ACHN (cell line): ENCODE measurements at regions not wholly inside any gene's neighbourhood (a gene's known extent, or its start where the extent isn't known, plus 50 kb on each side); places are given as distances from the start of the nearest gene placed in this dataset.
"Not testable (repeated sequence)": the region's sequence is repeated elsewhere in the genome, so short reads cannot be mapped to it uniquely, and the experiment has no call there.

Experiments
- DNase-seq: peaks from one replicate; pipeline ENCODE4 v3.0.0-alpha.2; 2015
- in situ Hi-C: cut with HindIII; loops from 2 replicates; pipeline ENCODE4 v1.10.0; 2017; ENCODE audit warnings: low sequenced_read_pairs, low pct_ligation_motif_present, low pct_unique_long_range_greater_than_20kb

- peak; percentile 51 for DNase-seq
- in situ Hi-C loops, result no loop called here
Observed at GRCh38 chr15:35289024-35289617, 204.0 kb upstream of the NANOGP8 start.

DNA sequence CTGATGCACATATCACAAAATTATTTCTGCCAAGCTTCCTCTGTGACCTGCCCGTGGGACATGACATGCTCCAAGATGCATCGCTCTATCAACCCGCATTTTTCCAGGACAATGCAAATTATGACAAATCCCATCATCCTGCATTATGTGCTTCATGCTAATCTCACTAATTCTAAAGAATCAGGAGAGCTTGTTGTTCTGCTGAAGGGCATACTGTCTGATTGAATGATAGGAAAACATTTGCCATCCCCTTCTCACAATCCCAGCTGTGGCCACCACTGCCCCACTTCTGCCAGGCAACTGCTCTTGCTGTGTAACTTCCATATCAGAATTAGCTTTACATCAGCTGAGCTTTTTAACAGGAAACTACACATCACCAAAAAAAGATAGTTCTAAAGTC is 203.5 kb upstream of the NANOGP8 start:
- no peak for DNase-seq
- in situ Hi-C loops, result no loop called here

DNA sequence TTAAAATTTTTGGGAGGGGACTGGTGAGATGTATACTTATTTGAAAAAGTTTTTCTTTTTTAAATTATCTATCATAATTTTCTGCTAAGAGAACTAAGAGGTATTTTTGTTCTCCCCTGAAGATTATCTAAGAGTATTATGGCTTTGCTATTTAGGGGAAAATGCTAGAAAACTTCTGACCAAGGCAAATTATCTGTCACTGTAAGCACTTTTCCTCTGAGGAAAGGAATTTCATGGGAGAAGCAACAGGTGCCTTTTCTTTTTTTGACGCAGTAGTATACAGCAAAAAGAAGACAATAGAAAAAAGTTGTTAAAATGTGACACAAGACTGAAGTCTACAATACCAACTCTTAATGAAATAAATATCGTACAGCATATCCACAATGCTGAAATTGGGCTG is 201.6 kb upstream of the NANOGP8 start:
- no peak for DNase-seq
- in situ Hi-C loops, result no loop called here

GRCh38 chr15:35282965-35283496 is 197.9 kb upstream of the NANOGP8 start:
- DNase-seq, result no peak
- in situ Hi-C loops, result no loop called here

GRCh38 chr15:35281515-35281914 is 196.4 kb upstream of the NANOGP8 start:
- in situ Hi-C loops, result no loop called here
- DNase-seq, result no peak

DNA sequence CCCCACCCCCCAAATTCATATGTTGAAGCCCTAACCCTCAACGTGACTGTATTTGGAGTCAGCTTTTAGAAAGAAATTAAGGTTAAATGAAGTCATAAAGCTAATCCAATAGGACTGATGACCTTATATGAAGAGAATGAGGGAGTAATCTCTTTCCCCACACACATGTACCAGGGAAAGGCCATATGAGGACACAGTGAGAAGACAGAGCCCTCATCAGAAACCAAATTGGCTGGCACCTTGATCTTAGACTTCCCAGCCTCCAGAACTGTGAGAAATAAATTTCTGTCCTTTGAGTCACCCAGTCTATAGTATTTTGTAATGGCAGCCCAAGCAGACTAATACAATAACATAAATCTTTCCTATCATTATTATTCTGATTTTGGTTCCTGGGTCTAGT is 194.7 kb upstream of the NANOGP8 start:
- in situ Hi-C loops, result no loop called here
- no peak for DNase-seq

- in situ Hi-C loops, result no loop called here
- no peak for DNase-seq
Observed at GRCh38 chr15:35271371-35272043, 186.4 kb upstream of the NANOGP8 start.

DNA sequence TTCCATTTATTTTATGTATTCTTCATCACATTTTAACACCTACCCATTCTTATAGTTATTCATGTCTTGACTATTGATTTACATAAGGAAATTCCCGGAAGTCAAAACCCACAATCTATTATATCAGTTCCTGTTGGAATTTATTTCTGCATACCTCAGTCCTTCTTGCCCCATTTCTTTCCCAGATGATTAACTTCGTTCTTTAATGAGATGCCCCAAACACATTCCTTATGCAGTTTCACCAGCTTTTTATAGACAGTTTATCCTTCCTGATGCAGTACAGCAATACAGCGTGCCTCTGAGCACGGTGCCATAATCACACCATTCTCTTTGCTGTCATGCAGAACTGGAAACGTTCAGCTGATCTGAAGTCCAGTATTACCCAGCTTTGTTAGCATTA is 175.8 kb upstream of the NANOGP8 start:
- in situ Hi-C loops, result no loop called here
- DNase-seq, result no peak

DNA sequence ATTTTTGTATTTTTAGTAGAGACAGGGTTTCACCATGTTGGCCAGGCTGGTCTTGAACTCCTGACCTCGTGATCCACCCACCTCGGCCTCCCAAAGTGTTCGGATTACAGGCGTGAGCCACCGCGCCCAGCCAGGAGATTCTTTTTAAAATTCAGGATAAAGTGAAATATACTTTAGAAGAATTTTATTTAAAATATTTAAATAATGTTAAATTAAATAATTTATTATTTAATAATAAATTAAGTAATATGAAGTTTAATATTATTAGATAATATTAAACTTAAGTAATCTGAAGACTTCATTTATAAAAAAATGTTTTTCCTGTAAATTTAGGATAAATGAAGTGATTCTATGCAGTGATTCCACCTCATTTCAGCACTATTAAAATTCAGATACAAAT is 175.2 kb upstream of the NANOGP8 start:
- in situ Hi-C loops, DNase-seq: not testable (repeated sequence)

- DNase-seq, result no peak
- in situ Hi-C loops, result no loop called here
Observed at GRCh38 chr15:35256551-35256950, 171.5 kb upstream of the NANOGP8 start.

DNA sequence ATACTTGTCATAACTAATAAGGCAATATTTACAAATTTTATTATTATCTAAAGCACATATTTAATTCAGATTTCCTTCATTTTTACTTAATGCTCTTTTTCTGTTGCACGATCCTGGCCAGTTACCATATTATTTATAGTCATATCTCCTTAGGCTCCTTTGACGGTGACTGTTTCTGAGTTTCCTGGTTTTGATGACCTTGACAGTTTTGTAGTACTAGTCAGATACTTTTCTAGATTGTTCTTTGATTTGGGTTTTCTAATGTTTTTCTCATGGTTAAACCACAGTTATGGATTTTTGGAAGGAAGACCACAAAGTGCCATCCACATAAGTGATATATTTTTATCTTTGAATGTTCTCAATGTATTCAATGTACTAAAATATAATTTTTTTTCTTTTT is 171.0 kb upstream of the NANOGP8 start:
- in situ Hi-C loops, result no loop called here
- no peak for DNase-seq

- DNase-seq, in situ Hi-C loops: not testable (repeated sequence)
Observed at GRCh38 chr15:35254908-35255307, 169.8 kb upstream of the NANOGP8 start.

- in situ Hi-C loops, result no loop called here
- DNase-seq, result no peak
Observed at GRCh38 chr15:35254062-35254461, 169.0 kb upstream of the NANOGP8 start.

DNA sequence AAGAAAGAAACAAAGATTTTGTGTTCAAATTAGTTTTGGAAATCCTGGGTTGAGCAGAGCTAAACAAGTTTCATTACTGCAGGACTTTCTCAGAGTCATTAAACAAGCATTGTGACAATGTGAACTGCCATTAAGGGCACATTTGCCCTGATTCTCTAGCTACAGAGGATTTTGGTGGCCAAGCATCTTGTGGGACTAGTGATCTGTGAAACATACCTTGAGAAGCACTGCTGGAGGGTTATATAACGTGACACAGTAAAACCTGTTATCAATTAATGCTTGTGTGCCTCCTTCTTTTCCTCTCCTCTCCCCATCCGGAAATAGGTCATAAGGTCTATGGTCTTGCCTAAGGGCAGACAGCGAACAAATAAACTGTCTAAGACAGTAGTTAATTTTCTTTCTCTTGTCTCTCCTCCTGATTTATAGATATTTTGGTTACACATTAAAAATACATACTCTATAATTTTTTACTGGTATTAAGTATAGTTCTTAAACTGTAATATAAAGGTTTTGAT is 167.3 kb upstream of the NANOGP8 start:
- in situ Hi-C loops, result no loop called here
- no peak for DNase-seq

DNA sequence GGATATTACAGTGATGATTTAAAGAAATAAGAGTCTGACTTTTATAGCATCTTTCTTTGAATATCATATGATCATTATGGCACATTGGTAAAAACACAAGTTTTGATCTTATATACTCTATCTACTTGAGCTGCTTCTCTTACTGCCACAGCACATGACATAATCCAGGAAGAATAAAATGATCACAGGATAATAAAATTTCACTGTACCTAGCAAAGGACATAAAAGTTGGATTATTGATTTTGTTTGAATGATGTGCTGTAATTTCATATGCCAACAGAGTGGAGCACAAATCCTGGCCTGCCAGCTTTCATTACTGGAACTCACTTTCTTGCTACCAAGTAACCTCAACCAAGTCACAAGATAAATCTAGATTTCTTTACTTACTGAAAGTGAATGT is 162.1 kb upstream of the NANOGP8 start:
- in situ Hi-C loops, result no loop called here
- no peak for DNase-seq

- in situ Hi-C loops, result no loop called here
- DNase-seq, result no peak
Observed at GRCh38 chr15:35246451-35246850, 161.4 kb upstream of the NANOGP8 start.

- in situ Hi-C loops, DNase-seq: not testable (repeated sequence)
Observed at GRCh38 chr15:35245681-35246080, 160.6 kb upstream of the NANOGP8 start.

- in situ Hi-C loops, result no loop called here
- DNase-seq, result no peak
Observed at GRCh38 chr15:35244227-35244626, 159.1 kb upstream of the NANOGP8 start.

GRCh38 chr15:35243758-35244157 is 158.7 kb upstream of the NANOGP8 start:
- in situ Hi-C loops, result no loop called here
- DNase-seq, result no peak

DNA sequence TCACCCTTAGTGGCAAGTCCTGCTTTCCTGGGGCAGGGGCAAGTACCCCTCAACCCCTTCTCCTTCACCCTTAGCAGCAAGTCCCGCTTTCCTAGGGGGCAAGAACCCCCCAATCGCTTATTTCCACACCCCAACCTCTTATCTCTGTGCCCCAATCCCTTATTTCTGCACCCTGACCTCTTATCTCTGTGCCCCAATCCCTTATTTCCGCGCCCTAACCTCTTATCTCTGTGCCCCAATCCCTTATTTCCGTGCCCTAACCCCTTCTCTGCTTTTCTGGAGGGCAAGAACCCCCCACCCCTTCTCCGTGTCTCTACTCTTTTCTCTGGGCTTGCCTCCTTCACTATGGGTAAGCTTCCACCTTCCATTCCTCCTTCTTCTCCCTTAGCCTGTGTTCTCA is 154.6 kb upstream of the NANOGP8 start:
- DNase-seq, in situ Hi-C loops: not testable (repeated sequence)
